HEK293 (cell line): ENCODE measurements at regions not wholly inside any gene's neighbourhood (a gene's known extent, or its start where the extent isn't known, plus 50 kb on each side); places are given as distances from the start of the nearest gene placed in this dataset.
A peak's percentile ranks its signal among the peaks of the same experiment; 100 is the strongest.

Experiments used
- CTCF ChIA-PET: fragments of 350-600 bp; formaldehyde crosslinking; extraction: SDS; loops from one replicate; lab custom pipeline; 2021; ENCODE audit warnings: antibody characterized with exemption; lab: Yijun Ruan, JAX
- POLR2A ChIA-PET: fragments of 300-600 bp; formaldehyde crosslinking; extraction: SDS; loops from one replicate; lab custom pipeline; 2020; ENCODE audit warnings: antibody characterized with exemption, inconsistent platforms; lab: Yijun Ruan, JAX
- H3K27ac ChIP-seq: fragments of 200-500 bp; sonication (Bioruptor generic); 2 replicates; pipeline ENCODE4 v1.5.1; 2014; ENCODE audit warnings: low read depth, low read length, control low read depth, inconsistent platforms; ENCODE audit errors: extremely low read depth
- H3K36me3 ChIP-seq, 2 experiments: fragments of 200-500 bp in 1 of 2; sonication (Bioruptor generic) in 1 of 2; 1 replicate in 1 of 2; 2 replicates in 1 of 2; pipeline ENCODE4 v1.5.1; 2014 to 2017; ENCODE audit warnings: inconsistent platforms in 2 of 2, low read length in 2 of 2; ENCODE audit not compliant: control insufficient read depth in 2 of 2, insufficient read depth in 1 of 2
- H3K4me1 ChIP-seq: fragments of 200-500 bp; sonication (Bioruptor generic); 2 replicates; pipeline ENCODE4 v1.5.1; 2014; ENCODE audit warnings: mild to moderate bottlenecking, low read length, inconsistent platforms; ENCODE audit not compliant: control insufficient read depth, insufficient read depth
- H3K4me3 ChIP-seq: 2 replicates; pipeline ENCODE4 v1.5.1; 2011; ENCODE audit warnings: low read depth, mild to moderate bottlenecking, control low read depth, low read length, moderate library complexity
- H3K9me3 ChIP-seq: fragments of 200-500 bp; sonication (Bioruptor generic); 2 replicates; pipeline ENCODE4 v1.5.1; 2014; ENCODE audit warnings: low read depth, low read length, inconsistent platforms; ENCODE audit not compliant: control insufficient read depth, insufficient read depth
- CTCF ChIP-seq: fragments of 450-650 bp; formaldehyde crosslinking; IDR thresholded peaks from 2 replicates; pipeline ENCODE4 v1.5.1; 2016; ENCODE audit warnings: missing biosample characterization, missing genetic modification characterization
- ELK4 ChIP-seq: IDR thresholded peaks from 2 replicates; pipeline ENCODE4 v1.6.1; 2011; ENCODE audit warnings: mild to moderate bottlenecking, low read depth, low read length, borderline replicate concordance
- IKZF3 ChIP-seq: fragments of 450-650 bp; IDR thresholded peaks from 2 replicates; pipeline ENCODE4 v1.5.0; 2018; ENCODE audit warnings: missing biosample characterization, mild to moderate bottlenecking, missing genetic modification characterization, moderate library complexity
- OVOL3 ChIP-seq: fragments of 450-650 bp; formaldehyde crosslinking; IDR thresholded peaks from 2 replicates; pipeline ENCODE4 v1.5.1; 2016; ENCODE audit warnings: missing biosample characterization, missing genetic modification characterization
- REST ChIP-seq: fragments of 450-650 bp; formaldehyde crosslinking; IDR thresholded peaks from 2 replicates; pipeline ENCODE4 v1.5.1; 2016; ENCODE audit warnings: missing biosample characterization, missing genetic modification characterization
- SP3 ChIP-seq: fragments of 450-650 bp; formaldehyde crosslinking; IDR thresholded peaks from 2 replicates; pipeline ENCODE4 v1.5.1; 2016; ENCODE audit warnings: missing biosample characterization, missing genetic modification characterization
- ZBTB44 ChIP-seq: fragments of 450-650 bp; IDR thresholded peaks from 2 replicates; pipeline ENCODE4 v1.5.1; 2018; ENCODE audit warnings: missing biosample characterization, mild to moderate bottlenecking, missing genetic modification characterization
- ZFP69B ChIP-seq: fragments of 450-650 bp; formaldehyde crosslinking; IDR thresholded peaks from 2 replicates; pipeline ENCODE4 v1.5.1; 2016; ENCODE audit warnings: missing biosample characterization, missing genetic modification characterization
- ZNF138 ChIP-seq: fragments of 450-650 bp; formaldehyde crosslinking; IDR thresholded peaks from 2 replicates; pipeline ENCODE4 v1.5.1; 2016; ENCODE audit warnings: missing biosample characterization, missing genetic modification characterization, borderline replicate concordance
- ZNF18 ChIP-seq: fragments of 450-650 bp; formaldehyde crosslinking; IDR thresholded peaks from 2 replicates; pipeline ENCODE4 v1.5.1; 2016; ENCODE audit warnings: missing biosample characterization, missing genetic modification characterization
- ZNF221 ChIP-seq: fragments of 450-650 bp; formaldehyde crosslinking; IDR thresholded peaks from 2 replicates; pipeline ENCODE4 v1.5.1; 2017; ENCODE audit warnings: missing biosample characterization, missing genetic modification characterization, borderline replicate concordance
- ZNF324 ChIP-seq: fragments of 450-650 bp; formaldehyde crosslinking; IDR thresholded peaks from 2 replicates; pipeline ENCODE4 v1.5.1; 2016; ENCODE audit warnings: missing biosample characterization, missing genetic modification characterization
- ZNF510 ChIP-seq: fragments of 450-650 bp; formaldehyde crosslinking; IDR thresholded peaks from 2 replicates; pipeline ENCODE4 v1.5.1; 2018; ENCODE audit warnings: mild to moderate bottlenecking, missing genetic modification characterization, missing biosample characterization; ENCODE audit not compliant: insufficient replicate concordance
- ZNF530 ChIP-seq: fragments of 450-650 bp; formaldehyde crosslinking; IDR thresholded peaks from 2 replicates; pipeline ENCODE4 v1.5.1; 2016; ENCODE audit warnings: low read depth, missing biosample characterization, missing genetic modification characterization
- ZNF549 ChIP-seq: fragments of 450-650 bp; IDR thresholded peaks from 2 replicates; pipeline ENCODE4 v1.5.1; 2018; ENCODE audit warnings: missing biosample characterization, missing genetic modification characterization, mild to moderate bottlenecking, inconsistent platforms, moderate library complexity
- ZNF660 ChIP-seq: fragments of 450-650 bp; IDR thresholded peaks from 2 replicates; pipeline ENCODE4 v1.5.1; 2018; ENCODE audit warnings: missing biosample characterization, mild to moderate bottlenecking, missing genetic modification characterization
- ZNF76 ChIP-seq: fragments of 450-650 bp; formaldehyde crosslinking; IDR thresholded peaks from 2 replicates; pipeline ENCODE4; 2016; ENCODE audit warnings: low read depth, missing biosample characterization, missing genetic modification characterization, borderline replicate concordance
- ZNF776 ChIP-seq: fragments of 450-650 bp; formaldehyde crosslinking; IDR thresholded peaks from 2 replicates; pipeline ENCODE4 v1.5.0; 2017; ENCODE audit warnings: missing biosample characterization, missing genetic modification characterization, borderline replicate concordance
- ZNF792 ChIP-seq: fragments of 450-650 bp; formaldehyde crosslinking; IDR thresholded peaks from 2 replicates; pipeline ENCODE4 v1.5.1; 2016; ENCODE audit warnings: missing biosample characterization, missing genetic modification characterization
- ZNF843 ChIP-seq: fragments of 450-650 bp; formaldehyde crosslinking; IDR thresholded peaks from 2 replicates; pipeline ENCODE4 v1.5.1; 2016; ENCODE audit warnings: missing biosample characterization, missing genetic modification characterization
- ZSCAN16 ChIP-seq: fragments of 450-650 bp; formaldehyde crosslinking; IDR thresholded peaks from 2 replicates; pipeline ENCODE4 v1.5.1; 2016; ENCODE audit warnings: missing biosample characterization, missing genetic modification characterization
- ZSCAN30 ChIP-seq: fragments of 450-650 bp; IDR thresholded peaks from 2 replicates; pipeline ENCODE4 v1.5.1; 2018; ENCODE audit warnings: missing biosample characterization, mild to moderate bottlenecking, missing genetic modification characterization, moderate library complexity

GRCh38 chr1:5745800-5746610 lies 246.2 kb downstream of the NPHP4 start (continued):
- TF ChIP-seq CTCF (tag by site-specific recombination) (peak; percentile 92), ZNF530 (no peak), ZNF221 (tag by site-specific recombination) (no peak), ELK4 (no peak), ZFP69B (tag by site-specific recombination) (no peak), IKZF3 (tag by site-specific recombination) (no peak), OVOL3 (tag by site-specific recombination) (no peak), ZNF18 (tag by site-specific recombination) (no peak), ZNF510 (tag by site-specific recombination) (no peak), ZBTB44 (tag by site-specific recombination) (no peak), REST (tag by site-specific recombination) (no peak)

- H3K4me3 ChIP-seq = no peak overlapping the region
- H3K36me3 ChIP-seq = no peaks in the 10 kb centered on the region
- TF ChIP-seq ZNF138 (tag by site-specific recombination) (no peak), ZNF792 (tag by site-specific recombination) (no peak), CTCF (tag by site-specific recombination) (no peak), ZNF324 (tag by site-specific recombination) (no peak), ZSCAN16 (no peak), ZNF76 (tag by site-specific recombination) (no peak), ZNF660 (tag by site-specific recombination) (no peak), ZNF776 (no peak), ZNF843 (tag by site-specific recombination) (no peak), ZSCAN30 (no peak), ZNF549 (tag by site-specific recombination) (no peak), SP3 (tag by site-specific recombination) (no peak)
- CTCF ChIA-PET = interaction anchor here (0.6 to 2.6 kb wide), 28 partner anchors 9 to 1833 kb away, joined by 3 to 32 read pairs (median 4); no protein-coding TSS in a partner anchor
- H3K27ac ChIP-seq = no peak overlapping the region
- no peaks in the 10 kb centered on the region for H3K9me3 ChIP-seq
- POLR2A ChIA-PET = no interaction called here
- no peaks in the 10 kb centered on the region for H3K4me1 ChIP-seq
Measured at GRCh38 chr1:5744911-5745799, 247.1 kb downstream of the NPHP4 start.
